ENCODE measurements at regions not wholly inside any gene's neighbourhood (a gene's known extent, or its start where the extent isn't known, plus 50 kb on each side); places are given as distances from the start of the nearest gene placed in this dataset.
"Not testable (repeated sequence)": the region's sequence is repeated elsewhere in the genome, so short reads cannot be mapped to it uniquely, and the experiment has no call there.

- no peak for DNase-seq
- H3K27ac Mint-ChIP-seq: no peak overlapping the region
- H3K4me1 Mint-ChIP-seq: no peaks in the 10 kb centered on the region
- H3K27me3 Mint-ChIP-seq: peaks cover 4% of the 10 kb centered on the region
- ATAC-seq: no peak
- no peaks in the 10 kb centered on the region for H3K36me3 Mint-ChIP-seq (ENCODE audit: low read depth)
- H3K4me3 Mint-ChIP-seq: no peak overlapping the region
- H3K9me3 ChIP-seq (ENCODE audit: control insufficient read depth, low read length, poor library complexity, severe bottlenecking): no peaks in the 10 kb centered on the region
Observed at GRCh38 chr3:135426508-135426907, 539.0 kb upstream of the PPP2R3A start.

- no peaks in the 10 kb centered on the region for H3K9me3 ChIP-seq (ENCODE audit: control insufficient read depth, low read length, poor library complexity, severe bottlenecking)
- Mint-ChIP-seq H3K27me3 (no peaks in the 10 kb centered on the region), H3K4me3 (no peak overlapping the region), H3K36me3 (ENCODE audit: low read depth) (no peaks in the 10 kb centered on the region), H3K4me1 (no peaks in the 10 kb centered on the region), H3K27ac (no peak overlapping the region)
- no peak for DNase-seq
- no peak for ATAC-seq
Observed at GRCh38 chr3:135432402-135432801, 533.1 kb upstream of the PPP2R3A start.

GRCh38 chr3:135438889-135439597 is 526.5 kb upstream of the PPP2R3A start:
- H3K36me3 Mint-ChIP-seq (ENCODE audit: low read depth); DNase-seq; H3K4me1 Mint-ChIP-seq; H3K4me3 Mint-ChIP-seq; H3K9me3 ChIP-seq (ENCODE audit: control insufficient read depth, low read length, poor library complexity, severe bottlenecking); H3K27ac Mint-ChIP-seq; ATAC-seq; H3K27me3 Mint-ChIP-seq: not testable (repeated sequence)

- H3K27me3 Mint-ChIP-seq; DNase-seq; H3K27ac Mint-ChIP-seq; H3K4me1 Mint-ChIP-seq; H3K36me3 Mint-ChIP-seq (ENCODE audit: low read depth); H3K9me3 ChIP-seq (ENCODE audit: control insufficient read depth, low read length, poor library complexity, severe bottlenecking); ATAC-seq; H3K4me3 Mint-ChIP-seq: not testable (repeated sequence)
Observed at GRCh38 chr3:135439632-135440031, 525.9 kb upstream of the PPP2R3A start.

- DNase-seq (no peak), ATAC-seq (no peak)
- Mint-ChIP-seq H3K36me3 (ENCODE audit: low read depth) (no peaks in the 10 kb centered on the region), H3K4me3 (no peak overlapping the region), H3K27ac (no peak overlapping the region), H3K27me3 (no peaks in the 10 kb centered on the region), H3K4me1 (no peaks in the 10 kb centered on the region)
- H3K9me3 ChIP-seq (ENCODE audit: control insufficient read depth, low read length, poor library complexity, severe bottlenecking): no peaks in the 10 kb centered on the region
Observed at GRCh38 chr3:135440233-135440632, 525.3 kb upstream of the PPP2R3A start.

- Mint-ChIP-seq H3K36me3 (ENCODE audit: low read depth) (no peaks in the 10 kb centered on the region), H3K27ac (no peak overlapping the region), H3K4me3 (no peak overlapping the region), H3K4me1 (no peaks in the 10 kb centered on the region), H3K27me3 (no peaks in the 10 kb centered on the region)
- H3K9me3 ChIP-seq (ENCODE audit: control insufficient read depth, low read length, poor library complexity, severe bottlenecking): no peaks in the 10 kb centered on the region
- DNase-seq (no peak), ATAC-seq (no peak)
Observed at GRCh38 chr3:135440746-135441145, 524.8 kb upstream of the PPP2R3A start.

- no peaks in the 10 kb centered on the region for H3K4me1 Mint-ChIP-seq
- H3K27ac Mint-ChIP-seq: no peak overlapping the region
- H3K4me3 Mint-ChIP-seq: no peak overlapping the region
- no peak for ATAC-seq
- no peak for DNase-seq
- H3K27me3 Mint-ChIP-seq: no peaks in the 10 kb centered on the region
- H3K9me3 ChIP-seq (ENCODE audit: control insufficient read depth, low read length, poor library complexity, severe bottlenecking): no peaks in the 10 kb centered on the region
- H3K36me3 Mint-ChIP-seq (ENCODE audit: low read depth): no peaks in the 10 kb centered on the region
Observed at GRCh38 chr3:135444058-135444457, 521.5 kb upstream of the PPP2R3A start.

GRCh38 chr3:135447483-135447882 is 518.0 kb upstream of the PPP2R3A start:
- H3K4me3 Mint-ChIP-seq: no peak overlapping the region
- no peaks in the 10 kb centered on the region for H3K9me3 ChIP-seq (ENCODE audit: control insufficient read depth, low read length, poor library complexity, severe bottlenecking)
- DNase-seq (no peak), ATAC-seq (no peak)
- H3K27ac Mint-ChIP-seq: no peak overlapping the region
- no peaks in the 10 kb centered on the region for H3K36me3 Mint-ChIP-seq (ENCODE audit: low read depth)
- H3K4me1 Mint-ChIP-seq: no peaks in the 10 kb centered on the region
- H3K27me3 Mint-ChIP-seq: no peaks in the 10 kb centered on the region

- no peak overlapping the region for H3K27ac Mint-ChIP-seq
- DNase-seq (no peak), ATAC-seq (no peak)
- H3K9me3 ChIP-seq (ENCODE audit: control insufficient read depth, low read length, poor library complexity, severe bottlenecking): no peaks in the 10 kb centered on the region
- H3K36me3 Mint-ChIP-seq (ENCODE audit: low read depth): no peaks in the 10 kb centered on the region
- no peaks in the 10 kb centered on the region for H3K4me1 Mint-ChIP-seq
- no peak overlapping the region for H3K4me3 Mint-ChIP-seq
- no peaks in the 10 kb centered on the region for H3K27me3 Mint-ChIP-seq
Observed at GRCh38 chr3:135448520-135448919, 517.0 kb upstream of the PPP2R3A start.

GRCh38 chr3:135449046-135449445 is 516.5 kb upstream of the PPP2R3A start:
- no peaks in the 10 kb centered on the region for H3K9me3 ChIP-seq (ENCODE audit: control insufficient read depth, low read length, poor library complexity, severe bottlenecking)
- H3K4me3 Mint-ChIP-seq: no peak overlapping the region
- H3K36me3 Mint-ChIP-seq (ENCODE audit: low read depth): no peaks in the 10 kb centered on the region
- DNase-seq (no peak), ATAC-seq (no peak)
- no peaks in the 10 kb centered on the region for H3K4me1 Mint-ChIP-seq
- no peak overlapping the region for H3K27ac Mint-ChIP-seq
- H3K27me3 Mint-ChIP-seq: no peaks in the 10 kb centered on the region

- Mint-ChIP-seq H3K36me3 (ENCODE audit: low read depth) (no peaks in the 10 kb centered on the region), H3K4me1 (no peaks in the 10 kb centered on the region), H3K27ac (no peak overlapping the region), H3K4me3 (no peak overlapping the region), H3K27me3 (no peaks in the 10 kb centered on the region)
- DNase-seq: no peak
- ATAC-seq: no peak
- H3K9me3 ChIP-seq (ENCODE audit: control insufficient read depth, low read length, poor library complexity, severe bottlenecking): no peaks in the 10 kb centered on the region
Observed at GRCh38 chr3:135451037-135451785, 514.3 kb upstream of the PPP2R3A start.

GRCh38 chr3:135452881-135453280 is 512.6 kb upstream of the PPP2R3A start:
- H3K9me3 ChIP-seq (ENCODE audit: control insufficient read depth, low read length, poor library complexity, severe bottlenecking): no peaks in the 10 kb centered on the region
- no peak for ATAC-seq
- H3K27ac Mint-ChIP-seq: no peak overlapping the region
- no peaks in the 10 kb centered on the region for H3K4me1 Mint-ChIP-seq
- H3K36me3 Mint-ChIP-seq (ENCODE audit: low read depth): no peaks in the 10 kb centered on the region
- H3K4me3 Mint-ChIP-seq: no peak overlapping the region
- no peaks in the 10 kb centered on the region for H3K27me3 Mint-ChIP-seq
- no peak for DNase-seq

- ATAC-seq (no peak), DNase-seq (no peak)
- no peak overlapping the region for H3K4me3 Mint-ChIP-seq
- no peak overlapping the region for H3K27ac Mint-ChIP-seq
- no peaks in the 10 kb centered on the region for H3K36me3 Mint-ChIP-seq (ENCODE audit: low read depth)
- no peaks in the 10 kb centered on the region for H3K4me1 Mint-ChIP-seq
- H3K9me3 ChIP-seq (ENCODE audit: control insufficient read depth, low read length, poor library complexity, severe bottlenecking): no peaks in the 10 kb centered on the region
- no peaks in the 10 kb centered on the region for H3K27me3 Mint-ChIP-seq
Observed at GRCh38 chr3:135453326-135453725, 512.2 kb upstream of the PPP2R3A start.

- ATAC-seq (no peak), DNase-seq (no peak)
- Mint-ChIP-seq H3K27ac (no peak overlapping the region), H3K36me3 (ENCODE audit: low read depth) (no peaks in the 10 kb centered on the region), H3K27me3 (no peaks in the 10 kb centered on the region), H3K4me1 (no peaks in the 10 kb centered on the region), H3K4me3 (no peak overlapping the region)
- no peaks in the 10 kb centered on the region for H3K9me3 ChIP-seq (ENCODE audit: control insufficient read depth, low read length, poor library complexity, severe bottlenecking)
Observed at GRCh38 chr3:135454890-135455289, 510.6 kb upstream of the PPP2R3A start.
